Raji (cell line): ENCODE measurements at regions not wholly inside any gene's neighbourhood (a gene's known extent, or its start where the extent isn't known, plus 50 kb on each side); places are given as distances from the start of the nearest gene placed in this dataset.

Source experiments
- POLR2A ChIP-seq: IDR thresholded peaks from 2 replicates; pipeline ENCODE4 v1.6.1; 2011; ENCODE audit warnings: low read depth, low read length, control low read depth; ENCODE audit not compliant: insufficient read depth

- no peak for TF ChIP-seq POLR2A
Observed at GRCh38 chr6:137782166-137783039, 84.7 kb upstream of the TNFAIP3 start.

- no peak for TF ChIP-seq POLR2A
Observed at GRCh38 chr6:137783710-137784109, 83.3 kb upstream of the TNFAIP3 start.

- TF ChIP-seq POLR2A, result no peak
Observed at GRCh38 chr6:137784583-137784982, 82.5 kb upstream of the TNFAIP3 start.

- TF ChIP-seq POLR2A, result no peak
Observed at GRCh38 chr6:137787016-137787415, 80.0 kb upstream of the TNFAIP3 start.

GRCh38 chr6:137788248-137788647 lies 78.8 kb upstream of the TNFAIP3 start:
- TF ChIP-seq POLR2A, result no peak

- TF ChIP-seq POLR2A, result no peak
Observed at GRCh38 chr6:137791281-137792159, 75.5 kb upstream of the TNFAIP3 start.

GRCh38 chr6:137792160-137793033 lies 74.7 kb upstream of the TNFAIP3 start:
- no peak for TF ChIP-seq POLR2A

- TF ChIP-seq POLR2A, result no peak
Observed at GRCh38 chr6:137793805-137794515, 73.1 kb upstream of the TNFAIP3 start.

GRCh38 chr6:137794516-137795201 lies 72.4 kb upstream of the TNFAIP3 start:
- no peak for TF ChIP-seq POLR2A

GRCh38 chr6:137795501-137795900 lies 71.6 kb upstream of the TNFAIP3 start:
- no peak for TF ChIP-seq POLR2A

GRCh38 chr6:137798261-137798660 lies 68.8 kb upstream of the TNFAIP3 start:
- TF ChIP-seq POLR2A, result no peak

- TF ChIP-seq POLR2A, result no peak
Observed at GRCh38 chr6:137798846-137799245, 68.2 kb upstream of the TNFAIP3 start.

- no peak for TF ChIP-seq POLR2A
Observed at GRCh38 chr6:137799950-137800568, 67.0 kb upstream of the TNFAIP3 start.
